EH (cell line): ENCODE measurements at regions not wholly inside any gene's neighbourhood (a gene's known extent, or its start where the extent isn't known, plus 50 kb on each side); places are given as distances from the start of the nearest gene placed in this dataset.
"Not testable (repeated sequence)": the region's sequence is repeated elsewhere in the genome, so short reads cannot be mapped to it uniquely, and the experiment has no call there.

Experiments used
- DNase-seq: peaks from one replicate; pipeline ENCODE4 v3.0.0-alpha.2; 2015; ENCODE audit warnings: low read depth

DNA sequence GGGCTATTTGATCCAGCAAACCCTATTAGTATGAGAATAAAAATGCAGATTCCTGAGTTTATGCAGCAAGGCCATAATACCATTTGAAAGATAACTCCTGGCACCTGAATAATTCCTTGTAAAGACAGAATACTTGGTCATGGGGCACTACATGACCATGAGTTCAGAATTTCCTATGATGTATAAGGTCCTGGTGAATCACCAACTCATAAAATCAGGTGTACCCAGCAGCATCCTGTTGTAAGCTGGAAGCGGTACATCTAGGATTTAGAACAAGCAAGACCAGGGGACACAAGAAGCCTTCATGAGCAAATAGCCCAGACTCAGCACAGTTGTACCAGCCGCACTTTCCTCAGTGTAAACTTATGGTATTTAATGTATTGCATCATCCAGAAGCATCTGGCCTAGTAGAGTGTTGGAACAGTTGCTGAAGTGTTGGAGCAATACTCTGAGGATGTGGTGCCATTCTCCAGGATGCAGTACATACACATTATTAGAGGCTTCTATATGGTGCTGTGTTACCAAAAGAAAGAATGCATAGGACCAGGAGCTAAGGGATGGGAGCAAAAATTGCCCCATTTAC lies 233.4 kb downstream of the SQOR start:
- DNase-seq: no peak

DNA sequence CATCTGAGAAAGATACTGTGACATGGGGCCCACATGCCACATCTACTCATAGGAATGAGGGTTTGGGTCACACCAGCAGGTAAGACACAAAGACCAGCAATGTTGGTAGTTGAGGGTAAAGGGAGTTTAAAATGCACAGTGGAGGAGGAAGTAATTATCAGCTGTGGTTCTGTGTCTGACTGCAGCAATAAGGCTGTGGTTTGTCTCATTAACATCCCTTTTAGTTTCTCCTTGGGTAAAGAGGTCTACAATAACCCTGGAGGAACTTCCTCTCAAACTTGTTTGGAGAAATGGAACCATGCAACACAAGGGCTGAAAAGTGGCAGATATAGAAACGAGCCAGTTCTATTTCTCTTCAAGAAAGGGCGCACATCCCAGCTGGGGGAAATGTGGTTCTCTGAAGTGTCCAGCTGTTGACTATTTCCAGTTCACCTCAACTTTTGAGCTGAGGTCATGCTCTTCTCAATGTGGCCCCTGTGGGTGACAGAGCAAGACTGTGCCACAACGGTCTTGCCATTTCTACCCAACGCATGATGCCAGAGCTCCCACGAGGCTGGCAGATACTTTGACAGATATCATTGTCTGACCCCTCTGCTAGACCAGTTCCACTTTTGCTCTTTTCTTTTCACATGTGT lies 234.3 kb downstream of the SQOR start:
- DNase-seq: no peak

DNA sequence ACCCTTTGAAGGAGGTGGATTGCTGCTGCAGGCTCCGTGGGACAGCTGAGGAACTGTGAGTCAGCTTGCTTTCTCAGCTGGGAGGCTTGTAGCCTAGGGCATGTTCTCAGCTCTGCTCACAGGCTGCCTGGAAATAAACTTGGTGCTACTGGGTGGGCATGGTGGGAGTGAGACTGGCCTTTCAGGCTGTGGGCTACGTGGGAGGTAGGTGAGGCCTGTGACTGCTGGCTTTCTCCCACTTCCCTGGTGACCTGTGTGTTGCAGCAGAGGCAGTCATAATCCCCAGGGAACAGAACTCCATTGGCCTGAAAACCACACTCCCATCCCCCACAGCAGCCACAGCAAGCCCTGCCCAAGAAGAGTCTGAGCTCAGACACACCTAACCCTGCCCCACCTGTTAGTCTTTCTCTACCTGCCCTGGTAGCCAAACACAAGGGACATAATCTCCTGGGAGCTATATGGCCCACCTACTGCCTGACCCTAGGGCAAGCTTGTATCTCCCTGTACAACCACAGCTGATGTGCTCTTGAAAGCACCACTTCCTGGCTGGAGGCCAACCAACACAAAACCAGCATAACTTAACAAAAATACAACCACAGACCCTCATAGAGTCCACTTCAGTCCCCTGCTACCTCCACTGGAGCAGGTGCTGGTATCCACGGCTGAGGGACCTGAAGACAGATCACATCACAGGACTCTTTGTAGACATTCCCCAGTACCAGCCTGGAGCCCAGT lies 236.5 kb downstream of the SQOR start:
- DNase-seq: peak; percentile 84

DNA sequence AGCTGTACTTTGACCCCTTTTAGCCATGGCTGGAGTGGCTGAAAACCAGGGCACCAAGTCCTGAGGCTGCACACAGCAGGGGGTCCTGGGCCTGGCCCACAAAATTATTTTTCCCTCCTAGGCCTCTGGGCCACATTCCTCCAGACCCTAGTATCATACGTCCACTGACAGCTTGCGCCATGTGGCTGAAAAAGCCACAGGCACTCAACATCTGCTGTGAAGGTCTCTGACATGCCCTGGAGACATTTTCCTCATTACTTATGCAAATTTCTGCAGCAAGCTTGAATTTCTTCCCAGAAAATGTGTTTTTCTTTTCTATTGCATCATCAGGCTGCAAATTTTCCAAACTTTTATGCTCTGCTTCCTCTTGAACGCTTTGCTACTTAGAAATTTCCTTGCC lies 239.0 kb downstream of the SQOR start:
- DNase-seq: peak; percentile 82

DNA sequence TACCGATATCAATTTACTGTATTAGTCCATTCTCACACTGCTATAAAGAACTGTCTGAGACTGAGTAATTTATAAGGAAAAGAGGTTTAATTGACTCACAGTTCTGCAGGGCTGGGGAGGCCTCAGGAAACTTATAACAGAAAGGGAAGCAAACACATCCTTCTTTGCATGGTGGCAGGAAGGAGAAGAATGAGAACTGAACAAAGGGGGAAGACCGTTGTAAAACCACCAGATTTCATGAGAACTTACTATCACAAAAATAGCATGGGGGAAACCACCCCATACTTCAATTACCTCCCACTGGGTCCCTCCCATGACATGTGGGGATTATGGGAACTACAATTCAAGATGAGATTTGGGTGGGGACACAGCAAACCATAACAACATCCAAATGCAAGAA lies 239.7 kb downstream of the SQOR start:
- DNase-seq: not testable (repeated sequence)

DNA sequence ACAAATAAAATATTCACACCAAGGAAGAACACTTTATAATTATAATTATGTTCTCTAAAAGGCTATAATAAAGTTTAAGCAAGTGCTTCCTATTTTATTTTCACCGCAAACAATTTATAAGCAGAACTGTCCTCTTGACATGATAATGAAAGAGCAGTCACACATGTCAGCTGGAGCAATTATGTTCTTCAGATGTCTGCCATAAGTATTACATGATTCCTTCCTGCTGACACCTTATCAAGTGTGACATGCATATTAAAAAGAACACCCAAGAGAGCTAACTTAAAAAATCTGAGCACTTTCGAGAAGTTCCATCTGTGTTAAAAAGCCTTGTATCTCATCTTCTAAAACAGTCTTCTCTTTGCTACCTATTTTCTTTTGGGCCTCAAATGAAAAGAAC lies 249.5 kb downstream of the SQOR start:
- DNase-seq: no peak

DNA sequence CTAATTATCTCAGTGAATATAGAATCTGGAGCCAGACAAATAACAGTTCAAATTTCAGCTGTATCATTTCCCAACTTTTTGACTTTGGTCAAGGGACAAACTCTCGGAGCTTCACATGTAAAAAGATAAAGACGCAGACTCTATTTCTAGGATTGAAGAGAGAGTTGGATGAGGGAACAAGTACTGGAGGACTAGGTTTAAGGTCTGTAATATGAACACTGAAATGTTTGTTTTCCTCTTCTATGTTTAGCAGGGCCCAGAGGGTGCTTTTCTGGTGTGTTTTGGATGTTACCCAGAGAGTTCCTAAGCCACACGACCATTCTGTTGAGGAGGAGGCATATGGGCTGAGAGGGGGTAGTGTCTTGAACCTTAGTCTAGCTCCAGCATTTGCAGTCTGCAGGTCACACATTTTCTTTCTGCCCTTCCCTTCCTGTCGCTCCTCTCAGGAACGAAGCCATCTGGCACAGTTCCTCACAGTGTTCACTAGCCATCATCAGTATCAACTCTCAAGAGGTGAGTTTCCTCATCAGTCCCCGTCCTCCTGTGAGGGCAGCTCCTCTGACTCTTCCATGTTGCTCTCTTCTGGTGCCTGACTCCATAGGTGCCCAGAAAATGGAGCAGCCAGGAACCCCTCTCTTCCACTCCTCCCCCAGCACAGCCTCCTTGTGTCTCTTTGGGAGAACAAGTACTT lies 250.1 kb downstream of the SQOR start:
- DNase-seq: no peak

DNA sequence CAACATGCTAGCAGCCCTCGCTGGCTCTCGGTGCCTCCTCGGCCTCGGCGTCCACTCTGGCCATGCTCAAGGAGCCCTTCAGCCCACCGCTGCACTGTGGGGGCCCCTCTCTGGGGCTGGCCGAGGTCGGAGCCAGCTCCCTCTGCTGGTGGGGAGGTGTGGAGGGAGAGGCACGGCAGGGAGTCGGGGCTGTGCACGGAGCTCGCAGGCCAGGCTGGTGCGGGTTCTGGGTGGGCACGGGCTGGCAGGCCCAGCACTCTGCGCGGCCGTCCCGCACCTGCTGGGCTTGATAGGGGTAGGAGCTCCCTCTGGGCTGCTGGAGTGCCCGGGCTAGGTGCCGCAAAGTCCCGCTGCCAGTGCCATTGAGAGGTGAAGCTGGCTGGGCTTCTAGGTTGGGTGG lies 251.0 kb downstream of the SQOR start:
- no peak for DNase-seq

DNA sequence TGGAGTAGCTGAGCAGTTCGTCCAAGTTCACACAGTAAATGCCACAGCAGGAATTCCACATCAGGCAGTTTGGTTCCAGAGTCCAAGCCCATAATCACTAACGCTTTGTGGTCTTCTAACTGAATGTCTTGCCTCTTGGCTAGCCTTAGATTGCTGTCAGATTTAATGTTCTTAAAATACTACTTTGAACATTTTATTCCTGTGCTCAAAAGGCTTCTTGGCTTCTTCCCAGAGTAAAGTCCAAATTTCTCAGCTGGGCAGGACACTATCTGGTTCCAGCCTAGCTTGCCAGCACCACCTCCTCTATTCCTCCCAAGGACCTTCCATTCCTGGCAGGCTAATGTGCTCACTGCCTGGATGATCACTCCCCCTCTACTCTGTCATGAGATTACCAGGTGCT lies 256.9 kb downstream of the SQOR start:
- peak; percentile 66 for DNase-seq

DNA sequence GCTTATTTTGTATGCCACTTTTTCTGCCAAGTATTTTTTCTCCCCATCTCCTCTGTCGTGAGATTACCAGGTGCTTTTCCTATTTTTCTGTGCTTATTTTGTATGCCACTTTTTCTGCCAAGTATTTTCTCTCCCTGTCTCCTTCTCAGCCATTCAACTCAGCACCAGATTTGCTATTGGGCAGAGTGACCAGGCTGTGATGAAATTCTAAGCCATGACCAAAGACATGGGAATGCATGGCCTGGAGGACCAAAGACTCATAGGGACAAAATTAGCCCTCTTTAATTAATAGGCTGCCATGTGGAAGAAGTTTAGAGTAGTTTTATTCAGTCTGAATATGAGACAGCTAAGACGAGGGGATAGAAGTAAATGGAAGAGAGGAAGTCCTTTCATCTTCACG lies 257.4 kb downstream of the SQOR start:
- DNase-seq: peak; percentile 83

DNA sequence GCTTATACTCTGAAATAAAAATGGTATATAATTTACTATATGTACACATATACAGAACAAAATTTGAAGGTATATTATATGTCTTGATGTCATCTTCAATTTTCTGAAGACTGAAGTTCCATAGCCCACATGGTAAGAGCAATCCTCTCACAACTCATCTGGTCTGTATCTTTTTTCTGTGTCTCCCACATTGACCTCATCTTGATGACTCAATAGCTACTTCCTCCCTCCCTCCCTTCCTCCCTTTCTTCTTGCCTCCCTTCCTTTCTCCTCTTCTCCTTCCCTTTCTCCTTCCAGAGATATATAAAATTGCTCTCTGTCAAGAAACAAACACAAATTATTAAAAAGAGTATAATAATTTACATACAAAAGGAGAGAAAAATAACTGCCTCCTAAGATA lies 268.5 kb downstream of the SQOR start:
- DNase-seq: no peak

DNA sequence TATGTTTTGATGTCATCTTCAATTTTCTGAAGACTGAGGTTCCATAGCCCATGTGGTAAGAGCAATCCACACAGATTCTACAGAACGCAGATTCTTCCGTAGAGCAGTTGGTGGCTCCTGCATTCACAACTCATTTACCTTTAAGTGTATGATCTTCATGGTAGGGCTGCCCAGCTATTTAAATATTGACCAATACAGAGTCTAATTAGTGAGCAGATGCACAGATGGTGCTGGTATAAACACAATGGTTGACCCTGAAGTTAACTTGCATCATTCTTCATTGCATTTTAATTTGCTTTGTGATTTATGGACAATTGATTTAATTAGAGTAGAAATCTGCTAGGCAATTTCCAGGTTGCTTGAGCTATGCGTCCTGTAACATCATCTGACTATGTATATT lies 269.2 kb downstream of the SQOR start:
- no peak for DNase-seq

DNA sequence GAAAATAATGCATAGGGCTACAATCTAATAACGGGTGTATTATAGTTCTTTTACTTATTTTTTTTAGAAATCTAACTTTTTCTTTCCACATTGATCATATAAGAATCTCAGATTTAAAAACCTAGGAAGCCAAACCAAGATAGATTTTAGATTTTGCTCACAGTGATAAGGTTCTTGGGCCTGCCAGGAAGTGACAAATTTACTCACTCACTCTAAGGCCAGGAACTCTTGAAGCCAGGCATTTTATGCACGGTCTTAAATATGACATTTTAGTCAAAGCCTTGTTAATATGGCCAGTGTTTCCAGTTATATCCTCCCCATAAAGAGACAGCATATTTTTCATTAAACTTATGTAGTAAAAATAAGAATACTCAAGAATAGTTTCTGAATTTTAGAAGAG lies 271.4 kb downstream of the SQOR start:
- no peak for DNase-seq

DNA sequence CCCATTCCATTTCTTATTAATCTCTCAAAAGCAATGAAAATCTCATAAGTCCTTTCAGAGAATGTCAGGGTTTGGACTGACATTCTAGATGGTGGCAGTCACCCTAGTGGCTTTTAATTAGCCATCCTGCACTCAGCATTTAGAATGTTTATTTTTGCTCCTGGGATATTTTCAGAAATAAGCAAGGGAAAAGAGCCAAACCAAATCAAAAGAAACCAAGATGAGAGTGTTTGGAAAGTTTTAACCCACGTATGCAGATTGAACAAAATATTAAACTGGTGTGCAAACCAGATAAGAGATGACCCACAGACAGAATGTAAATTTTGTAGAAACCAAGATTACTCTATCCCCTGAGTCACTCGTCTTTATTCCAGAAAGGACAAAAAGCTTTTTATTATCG lies 275.8 kb downstream of the SQOR start:
- DNase-seq: peak; percentile 13

DNA sequence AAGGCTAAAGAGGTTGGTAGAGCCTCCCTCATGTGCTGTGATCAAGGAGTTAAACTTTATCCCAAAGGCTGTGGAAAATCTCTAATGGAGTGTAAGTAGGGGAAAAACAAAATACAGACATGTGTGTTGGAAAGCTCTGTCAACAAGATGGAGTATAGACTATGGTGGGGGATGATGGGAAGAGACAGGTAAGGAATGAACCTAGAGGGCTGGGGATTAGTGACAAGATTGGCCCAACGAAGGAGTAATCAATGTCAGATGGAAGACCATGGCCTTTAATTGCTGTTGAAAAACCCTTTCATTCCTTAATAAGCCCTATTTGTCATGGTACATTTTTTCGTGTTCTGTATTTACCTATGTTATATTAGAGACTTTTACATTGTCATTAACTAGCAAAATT lies 278.6 kb downstream of the SQOR start:
- DNase-seq: no peak

DNA sequence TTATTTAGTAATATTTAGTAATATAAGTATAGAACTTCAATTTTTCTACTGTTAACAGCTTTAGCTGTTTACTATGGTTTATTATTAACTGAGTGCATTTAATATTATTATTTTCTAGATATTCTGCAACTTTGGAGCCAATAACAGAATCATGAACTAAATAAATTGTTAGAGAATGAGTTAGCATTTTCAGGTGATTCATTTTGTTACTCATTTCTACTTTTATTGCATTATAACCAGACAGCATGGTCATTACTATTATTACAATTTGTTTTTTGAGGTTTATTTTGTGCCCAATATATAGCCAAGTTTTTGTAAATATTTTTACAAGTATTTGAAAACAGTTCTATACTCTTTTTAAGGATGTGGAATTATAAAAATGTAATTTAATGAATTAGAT lies 279.6 kb downstream of the SQOR start:
- DNase-seq: no peak

DNA sequence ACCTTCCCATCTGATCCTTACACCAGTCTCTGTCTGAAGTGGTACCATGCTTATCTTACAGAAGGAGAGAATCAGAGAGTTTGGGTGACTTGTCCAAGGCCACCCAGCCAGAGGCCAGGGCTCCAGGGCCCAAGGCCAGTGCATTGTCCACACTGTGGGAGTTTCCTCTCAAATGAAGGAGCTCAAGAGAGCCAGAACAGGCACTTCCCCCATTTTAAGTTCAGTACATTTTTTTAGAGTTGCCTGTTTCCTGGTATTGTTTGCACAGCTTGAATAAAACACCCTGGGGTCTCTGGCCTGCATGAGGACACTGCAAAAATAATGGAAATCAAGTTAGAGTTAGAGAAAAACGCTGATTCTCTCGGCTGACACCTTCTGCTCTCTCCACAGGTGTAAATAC lies 284.0 kb downstream of the SQOR start:
- no peak for DNase-seq

DNA sequence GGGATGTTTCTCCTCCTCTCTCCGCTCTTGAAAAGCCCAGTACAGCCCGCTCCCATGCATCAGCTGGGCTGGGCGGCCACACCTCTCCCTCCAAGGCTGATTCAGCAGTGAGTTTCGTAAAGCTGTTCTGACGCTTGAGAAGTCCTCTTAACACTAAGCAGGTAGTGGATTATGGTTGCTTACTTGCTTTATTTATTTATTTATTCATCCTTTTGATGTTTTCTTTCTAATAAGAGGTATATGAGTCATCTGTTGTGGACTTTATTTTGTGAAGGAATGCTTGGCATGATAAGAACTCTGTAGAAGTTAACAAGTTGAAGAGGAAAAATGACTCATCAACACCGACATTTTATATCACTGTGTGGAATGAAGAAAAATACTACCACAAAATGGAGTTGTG lies 285.0 kb downstream of the SQOR start:
- DNase-seq: peak; percentile 83

DNA sequence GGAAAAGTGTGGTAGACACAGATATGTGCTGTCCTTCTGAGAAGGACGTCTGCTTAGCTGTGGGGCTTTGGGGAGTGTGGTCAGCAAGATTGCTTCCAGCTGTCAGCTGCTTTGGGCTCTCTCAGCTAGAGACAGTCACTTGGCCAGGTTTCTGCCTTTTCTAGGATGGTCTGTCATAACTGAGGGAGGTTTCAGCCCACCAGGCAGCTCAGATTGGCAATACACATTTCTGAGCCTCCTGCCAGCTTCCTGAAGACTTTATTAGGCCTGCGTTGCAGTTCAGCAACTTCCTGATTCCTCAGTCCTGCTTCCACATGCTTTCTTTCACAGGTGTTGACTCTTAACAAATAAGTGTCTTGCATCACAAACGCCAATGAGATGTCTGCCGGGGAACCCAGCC lies 286.5 kb downstream of the SQOR start:
- DNase-seq: peak; percentile 15

DNA sequence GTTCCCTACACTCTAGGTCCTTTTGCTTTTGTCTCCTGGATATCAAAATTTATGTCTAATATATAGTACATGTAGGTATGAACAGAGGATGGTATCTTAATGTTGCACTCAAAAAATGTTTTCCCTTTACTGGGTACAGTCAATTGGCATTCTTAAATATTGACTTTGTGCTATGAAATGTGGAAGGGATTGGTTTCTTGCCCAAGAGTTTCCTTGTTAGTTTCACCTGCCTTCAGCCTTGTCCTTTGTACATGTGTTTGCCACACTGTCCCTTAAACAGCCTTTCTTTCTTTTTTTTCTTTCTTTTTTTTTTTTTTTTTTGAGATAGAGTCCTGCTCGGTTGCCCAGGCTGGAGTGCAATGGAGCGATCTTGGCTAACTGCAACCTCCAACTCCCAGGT lies 287.1 kb downstream of the SQOR start:
- DNase-seq: no peak

DNA sequence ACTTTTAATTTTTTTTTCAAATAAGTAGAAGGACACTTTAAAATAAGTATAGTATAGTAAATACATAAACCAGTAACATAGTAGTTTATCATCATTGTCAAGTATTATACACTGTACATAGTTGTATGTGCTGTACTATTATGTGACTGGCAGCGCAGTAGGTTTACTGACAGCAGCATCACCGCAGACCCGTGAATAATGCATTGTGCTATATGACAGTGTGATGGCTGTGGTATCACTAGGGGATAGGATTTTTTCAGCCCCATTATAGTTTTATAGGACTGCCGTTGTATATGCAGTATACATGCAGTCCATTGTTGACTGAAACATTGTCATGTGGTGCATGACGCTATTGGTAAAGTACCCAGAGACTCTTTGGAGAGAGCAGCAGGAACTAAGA lies 306.5 kb downstream of the SQOR start:
- DNase-seq: no peak

DNA sequence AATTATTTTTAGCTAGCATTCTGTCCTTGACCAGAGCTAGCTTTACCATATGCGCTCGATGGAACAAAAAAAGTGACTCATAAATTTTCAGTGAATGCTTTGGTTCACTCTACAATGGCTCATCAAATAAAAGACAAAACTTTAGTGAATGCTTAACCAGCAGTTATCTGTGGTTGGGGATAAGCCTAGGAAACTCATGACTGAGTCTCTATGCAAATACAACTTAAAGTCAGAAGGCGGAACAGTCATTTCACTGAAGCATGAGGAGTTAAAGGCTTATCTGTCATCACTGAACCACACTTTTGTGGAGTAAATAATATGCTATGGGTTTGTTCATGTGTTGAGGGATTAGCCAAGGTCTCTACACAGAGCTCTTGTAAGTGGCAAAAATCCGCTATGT lies 308.4 kb downstream of the SQOR start:
- DNase-seq: no peak

DNA sequence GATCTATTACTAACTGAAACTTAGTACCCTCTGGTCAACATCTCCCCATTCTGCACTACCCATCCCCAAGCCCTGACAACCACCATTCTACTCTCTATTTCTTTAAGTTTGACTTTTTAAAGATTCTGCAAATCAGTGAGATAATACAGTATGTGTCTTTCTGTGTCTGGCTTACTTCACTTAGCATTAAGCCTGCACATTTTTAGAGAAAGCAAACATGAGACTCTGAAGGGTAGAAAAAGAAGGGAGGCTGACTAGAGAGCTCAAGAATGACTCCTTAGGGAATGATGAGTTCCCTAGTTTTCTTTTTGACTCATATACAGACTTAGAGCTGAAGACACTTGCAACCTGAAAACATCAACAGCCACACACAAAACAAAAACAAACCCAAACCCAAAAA lies 311.3 kb downstream of the SQOR start:
- DNase-seq: no peak
